ENCODE measurements at regions not wholly inside any gene's neighbourhood (a gene's known extent, or its start where the extent isn't known, plus 50 kb on each side); places are given as distances from the start of the nearest gene placed in this dataset.

- no peak for DNase-seq (ENCODE audit: low spot score)
These were observed 762.7 kb downstream of the TLE1 start for GRCh38 chr9:80926611-80927010.

- no peak for DNase-seq (ENCODE audit: low spot score)
These were observed 766.8 kb downstream of the TLE1 start for GRCh38 chr9:80922544-80922943.

GRCh38 chr9:80906728-80907127 is 782.6 kb downstream of the TLE1 start:
- no peak for DNase-seq (ENCODE audit: low spot score)

GRCh38 chr9:80899208-80899607 is 790.1 kb downstream of the TLE1 start:
- DNase-seq (ENCODE audit: low spot score) = no peak

GRCh38 chr9:80893190-80893589 is 796.2 kb downstream of the TLE1 start:
- DNase-seq (ENCODE audit: low spot score) = no peak

- no peak for DNase-seq (ENCODE audit: low spot score)
These were observed 796.6 kb downstream of the TLE1 start for GRCh38 chr9:80892703-80893102.

- no peak for DNase-seq (ENCODE audit: low spot score)
These were observed 799.2 kb downstream of the TLE1 start for GRCh38 chr9:80890124-80890523.

GRCh38 chr9:80885894-80886293 is 803.5 kb downstream of the TLE1 start:
- no peak for DNase-seq (ENCODE audit: low spot score)

- DNase-seq (ENCODE audit: low spot score) = no peak
These were observed 805.3 kb downstream of the TLE1 start for GRCh38 chr9:80883826-80884579.

GRCh38 chr9:80883426-80883825 is 805.9 kb downstream of the TLE1 start:
- no peak for DNase-seq (ENCODE audit: low spot score)

- peak; percentile 18 for DNase-seq (ENCODE audit: low spot score)
These were observed 807.4 kb downstream of the TLE1 start for GRCh38 chr9:80881940-80882339.

- DNase-seq (ENCODE audit: low spot score) = no peak
These were observed 808.0 kb downstream of the TLE1 start for GRCh38 chr9:80881320-80881719.

GRCh38 chr9:80878556-80878955 is 810.8 kb downstream of the TLE1 start:
- DNase-seq (ENCODE audit: low spot score) = no peak

- no peak for DNase-seq (ENCODE audit: low spot score)
These were observed 813.4 kb downstream of the TLE1 start for GRCh38 chr9:80875947-80876346.

- DNase-seq (ENCODE audit: low spot score) = no peak
These were observed 815.1 kb downstream of the TLE1 start for GRCh38 chr9:80874276-80874675.

GRCh38 chr9:80873861-80874260 is 815.5 kb downstream of the TLE1 start:
- DNase-seq (ENCODE audit: low spot score) = no peak

- DNase-seq (ENCODE audit: low spot score) = no peak
These were observed 817.8 kb downstream of the TLE1 start for GRCh38 chr9:80871596-80871995.

- DNase-seq (ENCODE audit: low spot score) = no peak
These were observed 821.6 kb downstream of the TLE1 start for GRCh38 chr9:80867731-80868130.

GRCh38 chr9:80866576-80867227 is 822.6 kb downstream of the TLE1 start:
- DNase-seq (ENCODE audit: low spot score) = no peak

- no peak for DNase-seq (ENCODE audit: low spot score)
These were observed 823.2 kb downstream of the TLE1 start for GRCh38 chr9:80866121-80866520.

- no peak for DNase-seq (ENCODE audit: low spot score)
These were observed 846.3 kb downstream of the TLE1 start for GRCh38 chr9:80843028-80843427.

GRCh38 chr9:80842389-80842788 is 847.0 kb downstream of the TLE1 start:
- no peak for DNase-seq (ENCODE audit: low spot score)

- DNase-seq (ENCODE audit: low spot score) = no peak
These were observed 847.5 kb downstream of the TLE1 start for GRCh38 chr9:80841888-80842287.

All from iPS-NIHi11 (cell line).